ENCODE measurements at regions not wholly inside any gene's neighbourhood (a gene's known extent, or its start where the extent isn't known, plus 50 kb on each side); places are given as distances from the start of the nearest gene placed in this dataset.

GRCh38 chr6:6801005-6801335, 212.4 kb downstream of the LY86 start:
- TF ChIP-seq POLR2A (IDR thresholded peaks at IDR 0.05; ENCODE audit: low read length) (no peak), GATA1 (IDR thresholded peaks at IDR 0.05; ENCODE audit: low read depth, low read length) (no peak)
